H1 (cell line): ENCODE measurements at regions not wholly inside any gene's neighbourhood (a gene's known extent, or its start where the extent isn't known, plus 50 kb on each side); places are given as distances from the start of the nearest gene placed in this dataset.

Source experiments
- CTCF ChIA-PET: fragments of 300-600 bp; sonication (Branson Sonifier 250); formaldehyde crosslinking; loops from one replicate; lab custom pipeline; 2021; ENCODE audit not compliant: partially characterized antibody; lab: Charles Lee
- POLR2A ChIA-PET: fragments of 300-600 bp; sonication (Branson Sonifier 250); formaldehyde crosslinking; loops from one replicate; lab custom pipeline; 2021; ENCODE audit warnings: inconsistent platforms; ENCODE audit not compliant: partially characterized antibody; lab: Charles Lee
- DNase-seq, 2 experiments: peaks; one replicate each; pipeline versions ENCODE4 v3.0.0 to v3.0.0-alpha.2; 2010 to 2022; ENCODE audit warnings: low spot score in 2 of 2, low read depth in 1 of 2, mixed read lengths in 1 of 2
- FAIRE-seq: peaks from 2 replicates; lab custom pipeline; 2011; peaks lifted over from hg19 to GRCh38; lab: Jason Lieb, UNC
- H2AFZ ChIP-seq: 2 replicates; pipeline ENCODE4 v1.8.1; 2012; ENCODE audit warnings: low read length, inconsistent platforms
- H2AK5ac ChIP-seq: 2 replicates; pipeline ENCODE4 v1.6.1; 2013; ENCODE audit warnings: low read depth, low read length
- H2BK120ac ChIP-seq: replicated peaks from 2 replicates; pipeline ENCODE3; 2013; ENCODE audit warnings: low read depth, low read length, inconsistent platforms
- H2BK12ac ChIP-seq: 2 replicates; pipeline ENCODE4 v1.6.1; 2013; ENCODE audit warnings: low read depth, low read length
- H2BK15ac ChIP-seq: 2 replicates; pipeline ENCODE4 v1.6.1; 2013; ENCODE audit warnings: low read length
- H2BK20ac ChIP-seq: 2 replicates; pipeline ENCODE4 v1.6.1; 2013; ENCODE audit warnings: low read length
- H2BK5ac ChIP-seq: 2 replicates; pipeline ENCODE4 v1.6.1; 2013; ENCODE audit warnings: low read depth, low read length
- H3K14ac ChIP-seq: 2 replicates; pipeline ENCODE4 v1.6.1; 2013; ENCODE audit warnings: inconsistent platforms; ENCODE audit not compliant: insufficient read length
- H3K18ac ChIP-seq: 2 replicates; pipeline ENCODE4 v1.6.1; 2013; ENCODE audit warnings: low read length; ENCODE audit errors: extremely low read depth
- H3K23ac ChIP-seq: 2 replicates; pipeline ENCODE4 v1.6.1; 2013; ENCODE audit warnings: inconsistent platforms; ENCODE audit not compliant: insufficient read length
- H3K23me2 ChIP-seq: 2 replicates; pipeline ENCODE4 v1.6.1; 2013; ENCODE audit warnings: low read depth, low read length
- H3K27ac ChIP-seq: 2 replicates; pipeline ENCODE4 v1.6.1; 2011; ENCODE audit warnings: low read depth, low read length, inconsistent platforms
- H3K27me3 ChIP-seq, 4 experiments: replicated peaks in 1 of 4; 1 replicate in 1 of 4; 2 replicates in 3 of 4; pipeline versions ENCODE4 v1.6.1 to v1.8.1; 2011 to 2013; ENCODE audit warnings: low read length in 3 of 4, mild to moderate bottlenecking in 3 of 4, inconsistent platforms in 2 of 4, mixed read lengths in 2 of 4, moderate library complexity in 1 of 4; ENCODE audit not compliant: control insufficient read depth in 3 of 4, insufficient read depth in 3 of 4; ENCODE audit errors: extremely low read depth in 1 of 4
- H3K36me3 ChIP-seq, 4 experiments: 2 replicates each; pipeline versions ENCODE4 v1.6.1 to v1.8.1; 2011 to 2013; ENCODE audit warnings: mild to moderate bottlenecking in 4 of 4, low read length in 3 of 4, moderate library complexity in 2 of 4, control low read depth in 1 of 4, inconsistent platforms in 1 of 4; ENCODE audit not compliant: insufficient read depth in 4 of 4, control insufficient read depth in 2 of 4
- H3K4ac ChIP-seq: replicated peaks from 2 replicates; pipeline ENCODE3; 2013; ENCODE audit warnings: low read length, low read depth, mixed read lengths, inconsistent platforms; ENCODE audit not compliant: insufficient read length
- H3K4me1 ChIP-seq, 4 experiments: replicated peaks in 1 of 4; 1 replicate in 1 of 4; 2 replicates in 3 of 4; pipeline versions ENCODE4 v1.6.1 to v1.8.1; 2011 to 2013; ENCODE audit warnings: low read length in 3 of 4, inconsistent platforms in 2 of 4, mixed read lengths in 1 of 4; ENCODE audit not compliant: insufficient read depth in 4 of 4, control insufficient read depth in 3 of 4
- H3K4me2 ChIP-seq, 2 experiments: 2 replicates each; pipeline versions ENCODE4 v1.6.1 to v1.8.1; 2011 to 2013; ENCODE audit warnings: low read depth in 2 of 2, low read length in 2 of 2, control low read depth in 1 of 2, inconsistent platforms in 1 of 2, mild to moderate bottlenecking in 1 of 2; ENCODE audit not compliant: insufficient read depth in 1 of 2
- H3K4me3 ChIP-seq, 4 experiments: fragments of 200-600, 300-600 bp in 1 of 4; sonication (generic), shearing (Covaris generic), sonication (Bioruptor Twin) in 1 of 4; 2 replicates each; pipeline versions ENCODE4 v1.5.1 to v1.8.1; 2011 to 2016; ENCODE audit warnings: low read length in 4 of 4, low read depth in 3 of 4, control low read depth in 2 of 4, inconsistent platforms in 2 of 4, mild to moderate bottlenecking in 2 of 4, mixed read lengths in 1 of 4, moderate library complexity in 1 of 4; ENCODE audit not compliant: insufficient read depth in 2 of 4; ENCODE audit errors: extremely low read depth in 1 of 4
- H3K56ac ChIP-seq: replicated peaks from 2 replicates; pipeline ENCODE3; 2013; ENCODE audit warnings: low read depth, mild to moderate bottlenecking, mixed read lengths, low read length, inconsistent platforms; ENCODE audit not compliant: insufficient read length
- H3K79me1 ChIP-seq: 2 replicates; pipeline ENCODE4 v1.6.1; 2013; ENCODE audit warnings: low read depth, low read length, control low read depth
- H3K79me2 ChIP-seq, 2 experiments: 2 replicates each; pipeline versions ENCODE4 v1.6.1 to v1.8.1; 2012 to 2013; ENCODE audit warnings: low read length in 2 of 2, mild to moderate bottlenecking in 2 of 2, inconsistent platforms in 1 of 2; ENCODE audit not compliant: insufficient read depth in 2 of 2, control insufficient read depth in 1 of 2
- H3K9ac ChIP-seq, 4 experiments: replicated peaks in 1 of 4; 1 replicate in 1 of 4; 2 replicates in 3 of 4; pipeline versions ENCODE4 v1.6.1 to v1.8.1; 2011 to 2013; ENCODE audit warnings: low read depth in 3 of 4, low read length in 3 of 4, control low read depth in 2 of 4, mild to moderate bottlenecking in 2 of 4, moderate library complexity in 2 of 4, inconsistent platforms in 1 of 4; ENCODE audit errors: extremely low read depth in 1 of 4
- H3K9me3 ChIP-seq, 2 experiments: 2 replicates each; pipeline versions ENCODE4 v1.6.1 to v1.8.1; 2012 to 2013; ENCODE audit warnings: mild to moderate bottlenecking in 2 of 2, moderate library complexity in 2 of 2, control low read depth in 1 of 2, inconsistent platforms in 1 of 2, low read depth in 1 of 2, low read length in 1 of 2, mixed read lengths in 1 of 2; ENCODE audit not compliant: insufficient read depth in 2 of 2
- H4K20me1 ChIP-seq, 2 experiments: replicated peaks in 1 of 2; 2 replicates each; pipeline versions ENCODE3 to v1.8.1; 2011 to 2013; ENCODE audit warnings: inconsistent platforms in 2 of 2, low read length in 2 of 2, mild to moderate bottlenecking in 1 of 2; ENCODE audit not compliant: insufficient read depth in 2 of 2, control insufficient read depth in 1 of 2
- H4K5ac ChIP-seq: 2 replicates; pipeline ENCODE4 v1.6.1; 2013; ENCODE audit warnings: low read length, low read depth, mixed read lengths, inconsistent platforms; ENCODE audit not compliant: insufficient read length
- H4K8ac ChIP-seq: 2 replicates; pipeline ENCODE4 v1.8.0; 2013; ENCODE audit warnings: mild to moderate bottlenecking, moderate library complexity, low read length, inconsistent platforms; ENCODE audit not compliant: insufficient read depth; ENCODE audit errors: extremely low read depth
- H4K91ac ChIP-seq: replicated peaks from 2 replicates; pipeline ENCODE3; 2013; ENCODE audit warnings: low read length, mixed read lengths, inconsistent platforms; ENCODE audit not compliant: insufficient read length
- BACH1 ChIP-seq: IDR thresholded peaks from 2 replicates; pipeline ENCODE4 v1.6.1; 2012; ENCODE audit warnings: low read length, improper control_type of control experiment
- CBX8 ChIP-seq: fragments of 300-800, 300-1000 bp; sonication (generic); IDR thresholded peaks from 2 replicates; pipeline ENCODE4 v1.7.1; 2016; ENCODE audit warnings: low read depth, low read length, borderline replicate concordance
- EGR1 ChIP-seq: IDR thresholded peaks from 2 replicates; pipeline ENCODE4 v1.6.1; 2011; ENCODE audit warnings: low read depth, low read length, borderline replicate concordance
- GABPA ChIP-seq: IDR thresholded peaks from 2 replicates; pipeline ENCODE4 v1.6.1; 2011; ENCODE audit warnings: mild to moderate bottlenecking, low read length, moderate library complexity, borderline replicate concordance; ENCODE audit not compliant: insufficient read depth
- PHF8 ChIP-seq: fragments of 200-600 bp; sonication (generic); conservative IDR thresholded peaks from 2 replicates; pipeline ENCODE4 v1.7.1; 2012; ENCODE audit warnings: low read depth, mild to moderate bottlenecking, inconsistent platforms, low read length, moderate library complexity
- POLR2AphosphoS5 ChIP-seq: IDR thresholded peaks from 2 replicates; pipeline ENCODE4 v1.6.1; 2011; ENCODE audit warnings: low read depth, low read length
- POU5F1 ChIP-seq: IDR thresholded peaks from 2 replicates; pipeline ENCODE4 v1.6.1; 2011; ENCODE audit warnings: low read depth, mild to moderate bottlenecking, low read length, moderate library complexity
- SAP30 ChIP-seq: fragments of 300-600 bp; sonication (generic); IDR thresholded peaks from 2 replicates; pipeline ENCODE4 v1.7.1; 2012; ENCODE audit warnings: low read length, moderate library complexity, mild to moderate bottlenecking, inconsistent platforms; ENCODE audit not compliant: insufficient read depth, insufficient replicate concordance
- SP2 ChIP-seq: IDR thresholded peaks from 2 replicates; pipeline ENCODE4 v1.6.1; 2012; ENCODE audit warnings: mild to moderate bottlenecking, low read length, inconsistent platforms
- SRF ChIP-seq: IDR thresholded peaks from 2 replicates; pipeline ENCODE4 v1.6.1; 2011; ENCODE audit warnings: mild to moderate bottlenecking, low read depth, low read length, moderate library complexity
- TBP ChIP-seq: IDR thresholded peaks from 2 replicates; pipeline ENCODE4 v1.6.1; 2011; ENCODE audit warnings: low read depth, low read length, improper control_type of control experiment
- YY1 ChIP-seq: IDR thresholded peaks from 2 replicates; pipeline ENCODE4 v1.6.1; 2011; ENCODE audit warnings: low read depth, mild to moderate bottlenecking, low read length
- WGBS, 2 experiments: shearing (Covaris generic) in 1 of 2; methylation state at CpG; one replicate each; pipeline versions ENCODE4 v1.1.6 to v1.1.7; 2013 to 2015; ENCODE audit warnings: low lambda C conversion rate in 2 of 2, mixed read lengths in 2 of 2, inconsistent platforms in 1 of 2, low coverage in 1 of 2, missing lambda C conversion rate in 1 of 2; ENCODE audit not compliant: insufficient replicate concordance in 2 of 2, insufficient coverage in 1 of 2, insufficient read length in 1 of 2; ENCODE audit errors: extremely low coverage in 1 of 2, missing lambda C conversion rate in 1 of 2; 5-methylcytosine and 5-hydroxymethylcytosine counted together
- TF ChIP-seq, protein P1 (sequence below): IDR thresholded peaks from 2 replicates; pipeline ENCODE4 v1.6.1; 2012; ENCODE audit warnings: inconsistent platforms
- TF ChIP-seq, protein P2 (sequence below): IDR thresholded peaks from 2 replicates; pipeline ENCODE4 v1.6.1; 2012; ENCODE audit warnings: low read length, inconsistent platforms

DNA sequence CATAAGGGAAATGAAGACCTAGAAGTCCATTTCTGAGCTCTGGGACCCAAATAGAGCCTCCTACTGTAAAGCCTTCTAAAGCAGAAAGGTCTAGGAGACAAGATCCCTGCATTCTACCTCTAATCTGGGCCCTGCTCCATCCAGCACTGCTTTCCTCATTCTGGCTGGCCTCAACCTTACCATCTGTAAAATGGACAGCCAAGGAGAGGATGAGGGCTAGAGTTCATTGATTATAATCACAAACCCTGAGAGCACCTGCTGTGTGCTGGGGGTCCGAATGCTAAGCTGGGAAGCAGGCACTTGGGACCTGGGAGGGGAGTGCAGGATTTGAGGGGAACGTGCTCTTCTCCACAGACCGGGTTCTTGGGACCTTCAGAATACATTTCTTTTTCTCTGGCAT, 454.0 kb upstream of the ZMIZ1 start:
- no peak for DNase-seq
- no peaks in the 10 kb centered on the region for H4K20me1 ChIP-seq
- H3K27me3 ChIP-seq = no peaks in the 10 kb centered on the region
- no peak overlapping the region for H3K4me2 ChIP-seq
- no peak overlapping the region for H3K4me3 ChIP-seq
- H3K56ac ChIP-seq = no peak overlapping the region
- H3K27ac ChIP-seq = no peak overlapping the region
- no peak overlapping the region for H4K91ac ChIP-seq
- CTCF ChIA-PET = interaction anchor here (0.9 to 1.1 kb wide), 2 partner anchors 9 to 41 kb away, joined by 3 to 6 read pairs; no protein-coding TSS in a partner anchor
- no peak overlapping the region for H3K4ac ChIP-seq
- H3K9ac ChIP-seq = no peak overlapping the region
- POLR2A ChIA-PET = no interaction called here
- no peaks in the 10 kb centered on the region for H3K79me1 ChIP-seq
- H3K18ac ChIP-seq = no peak overlapping the region
- no peak overlapping the region for H2BK20ac ChIP-seq
- no peak overlapping the region for H2BK120ac ChIP-seq
- H4K8ac ChIP-seq = no peak overlapping the region
- no peak overlapping the region for H2BK12ac ChIP-seq
- no peak overlapping the region for H3K14ac ChIP-seq
- WGBS, 2 experiments = 93% methylated on average over 3 of the region's 3 CpGs; no CpG with 5 or more reads in 1 of the 2 experiments
- H4K5ac ChIP-seq = no peak overlapping the region
- 0 out of 7 replicates have a peak, but pooled peaks cover 0 to 2% (median 0%) of the 10 kb centered on the region in 4 experiments for H3K4me1 ChIP-seq
- no peak overlapping the region for H3K23ac ChIP-seq
- no peaks in the 10 kb centered on the region for H3K36me3 ChIP-seq
- peaks cover 0 to 2% of the 10 kb centered on the region in 2 experiments; a peak in 1 of 4 replicates for H3K9me3 ChIP-seq
- H2BK5ac ChIP-seq = no peak overlapping the region
- no peaks in the 10 kb centered on the region for H3K23me2 ChIP-seq
- no peak overlapping the region for H2BK15ac ChIP-seq
- H2AK5ac ChIP-seq = no peak overlapping the region
- no peak for FAIRE-seq
- no peaks in the 10 kb centered on the region for H3K79me2 ChIP-seq
- H2AFZ ChIP-seq = no peak overlapping the region
- TF ChIP-seq YY1 (no peak), POLR2AphosphoS5 (no peak), EGR1 (no peak), POU5F1 (no peak), SP2 (no peak), SAP30 (no peak), CBX8 (no peak), TBP (no peak), SRF (no peak), GABPA (no peak), PHF8 (no peak), BACH1 (no peak)
- TF ChIP-seq, protein P1, sequence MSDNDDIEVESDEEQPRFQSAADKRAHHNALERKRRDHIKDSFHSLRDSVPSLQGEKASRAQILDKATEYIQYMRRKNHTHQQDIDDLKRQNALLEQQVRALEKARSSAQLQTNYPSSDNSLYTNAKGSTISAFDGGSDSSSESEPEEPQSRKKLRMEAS = no peak
- TF ChIP-seq, protein P2, sequence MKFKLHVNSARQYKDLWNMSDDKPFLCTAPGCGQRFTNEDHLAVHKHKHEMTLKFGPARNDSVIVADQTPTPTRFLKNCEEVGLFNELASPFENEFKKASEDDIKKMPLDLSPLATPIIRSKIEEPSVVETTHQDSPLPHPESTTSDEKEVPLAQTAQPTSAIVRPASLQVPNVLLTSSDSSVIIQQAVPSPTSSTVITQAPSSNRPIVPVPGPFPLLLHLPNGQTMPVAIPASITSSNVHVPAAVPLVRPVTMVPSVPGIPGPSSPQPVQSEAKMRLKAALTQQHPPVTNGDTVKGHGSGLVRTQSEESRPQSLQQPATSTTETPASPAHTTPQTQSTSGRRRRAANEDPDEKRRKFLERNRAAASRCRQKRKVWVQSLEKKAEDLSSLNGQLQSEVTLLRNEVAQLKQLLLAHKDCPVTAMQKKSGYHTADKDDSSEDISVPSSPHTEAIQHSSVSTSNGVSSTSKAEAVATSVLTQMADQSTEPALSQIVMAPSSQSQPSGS = no peak
